Left kidney (tissue), 1 donor: ENCODE measurements at regions not wholly inside any gene's neighbourhood (a gene's known extent, or its start where the extent isn't known, plus 50 kb on each side); places are given as distances from the start of the nearest gene placed in this dataset.
A peak's percentile ranks its signal among the peaks of the same experiment; 100 is the strongest.

Experiments
- DNase-seq: peaks from one replicate; pipeline ENCODE4 v3.0.0-alpha.2; 2013

DNA sequence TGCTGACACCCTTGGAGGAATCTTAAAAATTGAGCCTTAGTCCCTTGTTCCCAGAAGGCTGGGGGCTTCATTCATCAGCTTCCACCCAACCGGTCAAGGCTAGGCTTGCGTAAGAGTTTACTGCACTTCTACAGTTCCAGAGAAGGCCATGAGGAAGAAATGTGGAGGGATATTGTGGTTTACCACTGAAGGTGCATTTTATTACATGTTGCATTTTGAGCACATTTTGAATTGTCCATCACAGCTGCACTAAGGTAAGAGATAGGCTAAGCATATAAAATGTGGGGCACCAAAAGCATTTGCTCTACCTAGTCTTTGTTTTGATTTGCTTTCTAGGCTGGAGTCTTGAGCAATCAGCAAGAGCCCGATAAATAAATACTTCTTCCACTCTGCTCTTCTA, 167.1 kb upstream of the PAPPA start:
- no peak for DNase-seq

DNA sequence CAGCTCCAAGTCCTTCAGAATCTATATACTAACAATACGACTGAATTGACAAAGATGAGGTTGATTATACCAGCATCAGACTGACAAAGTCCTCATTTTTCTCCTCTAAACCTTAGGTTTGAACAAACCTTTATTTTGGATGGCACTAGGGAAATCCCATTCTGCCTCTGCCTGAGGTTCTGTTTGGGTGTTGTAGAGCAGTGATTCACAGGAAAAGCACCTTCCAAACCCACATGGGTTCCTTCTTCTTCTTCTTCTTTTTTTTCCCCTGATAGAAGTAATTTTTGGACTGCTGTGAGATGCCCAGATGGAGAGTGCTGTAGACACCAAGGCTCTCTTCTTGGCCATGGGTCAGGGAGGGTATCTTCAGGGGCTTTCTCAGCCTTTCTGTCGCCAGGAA, 164.9 kb upstream of the PAPPA start:
- no peak for DNase-seq

GRCh38 chr9:115989831-115990230, 163.8 kb upstream of the PAPPA start:
- DNase-seq: no peak

DNA sequence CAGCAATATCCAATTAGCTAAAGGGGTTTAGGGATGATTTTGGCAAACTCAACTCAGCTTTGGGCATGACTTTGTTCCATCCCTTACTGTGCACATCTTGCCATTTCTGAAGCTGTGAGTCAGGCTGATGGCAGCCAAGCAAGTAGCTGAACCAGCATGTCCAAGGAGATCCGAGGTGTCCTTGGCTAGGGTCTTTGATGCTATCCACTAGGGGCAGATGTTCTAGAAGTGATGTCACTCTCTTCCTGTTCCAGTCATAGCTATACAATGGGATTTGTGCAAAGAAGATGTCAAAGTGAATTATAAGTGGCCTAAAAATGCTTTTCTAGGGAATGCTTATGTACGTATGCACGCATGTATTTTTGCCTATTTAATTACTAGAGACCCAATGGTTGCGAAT, 160.8 kb upstream of the PAPPA start:
- no peak for DNase-seq

DNA sequence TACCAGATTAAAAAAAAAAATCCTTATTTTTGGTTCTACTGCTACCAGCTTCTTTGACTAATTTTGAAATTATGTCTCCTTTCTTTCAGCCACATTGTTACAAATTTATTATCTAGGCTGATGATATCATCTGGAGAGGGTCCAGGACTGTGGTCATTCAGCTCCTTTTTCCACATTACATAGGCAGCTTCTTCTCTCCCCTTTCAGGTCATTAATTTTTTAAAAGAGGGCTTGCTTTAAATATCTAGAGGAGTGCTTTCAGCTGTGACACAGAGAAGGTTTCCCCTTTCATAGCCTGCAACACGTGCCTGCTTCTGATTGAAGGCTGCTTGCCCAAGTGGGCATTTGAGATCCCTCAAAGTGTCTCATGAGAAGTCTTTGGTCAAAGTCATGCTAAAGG, 155.7 kb upstream of the PAPPA start:
- no peak for DNase-seq

DNA sequence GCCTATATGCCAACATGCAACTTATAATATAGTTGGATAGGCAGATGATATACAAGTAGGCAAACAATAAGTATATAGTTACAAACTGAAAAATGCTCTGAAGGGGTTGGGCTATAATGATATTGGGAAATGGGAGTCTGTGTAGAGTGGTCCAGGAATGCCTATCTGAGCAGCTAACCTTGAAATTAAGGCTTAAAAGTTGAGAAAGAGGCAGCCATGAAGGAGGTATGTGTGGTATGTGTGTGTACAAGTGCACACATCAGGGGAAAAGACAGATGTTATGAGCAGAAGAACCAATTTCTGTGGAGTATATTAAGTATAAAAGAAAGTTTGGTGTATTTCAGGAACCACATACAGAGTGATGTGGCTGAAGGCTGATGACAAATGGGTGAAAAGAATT, 154.9 kb upstream of the PAPPA start:
- DNase-seq: no peak

- DNase-seq: no peak
These were observed 154.1 kb upstream of the PAPPA start for GRCh38 chr9:115999498-115999897.

DNA sequence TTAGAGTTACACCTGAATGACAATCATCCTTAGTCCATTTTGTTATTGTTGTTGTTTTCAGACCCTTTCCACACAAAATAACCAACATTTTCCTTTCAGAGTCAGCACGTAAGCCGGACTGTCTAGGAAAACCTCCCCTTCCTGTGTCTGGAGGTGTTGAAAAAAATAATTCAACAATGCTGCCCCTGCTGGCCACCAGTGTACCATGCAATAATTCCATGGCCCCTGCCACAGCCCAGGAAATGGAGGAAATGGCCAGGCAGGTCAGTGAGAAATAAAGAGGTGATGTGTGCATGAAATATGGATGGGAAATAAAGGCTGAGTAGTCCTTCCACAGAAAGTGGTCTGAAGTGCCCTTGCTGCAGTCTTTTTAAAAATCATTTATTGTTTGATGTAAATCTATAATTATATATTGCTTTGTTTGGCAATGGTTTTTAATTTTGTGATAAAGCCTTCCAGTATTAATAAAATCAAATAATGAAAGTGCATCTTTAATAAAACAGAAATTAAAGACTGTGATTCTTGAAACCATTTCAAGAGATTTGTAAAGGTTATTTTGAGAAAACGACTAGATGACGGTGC, 152.8 kb upstream of the PAPPA start:
- no peak for DNase-seq

DNA sequence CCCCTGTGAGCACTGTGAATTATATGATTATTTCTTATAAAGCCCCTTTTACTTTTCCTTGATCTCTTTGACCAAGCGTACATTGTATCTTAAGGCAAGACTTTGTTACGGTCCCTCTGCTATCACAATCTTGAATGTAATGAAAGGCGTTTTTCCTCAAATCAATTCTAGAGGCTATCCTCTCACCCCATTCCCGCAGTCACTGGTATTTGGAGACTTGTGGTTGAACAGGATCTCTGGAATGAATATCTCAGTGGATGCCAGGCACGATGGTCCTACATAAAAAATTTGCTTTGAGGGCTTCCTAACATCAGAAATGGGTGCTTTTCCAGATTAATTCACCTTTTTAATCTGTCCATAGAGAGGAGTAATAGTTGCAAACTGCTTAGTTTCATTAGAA, 151.4 kb upstream of the PAPPA start:
- DNase-seq: no peak

DNA sequence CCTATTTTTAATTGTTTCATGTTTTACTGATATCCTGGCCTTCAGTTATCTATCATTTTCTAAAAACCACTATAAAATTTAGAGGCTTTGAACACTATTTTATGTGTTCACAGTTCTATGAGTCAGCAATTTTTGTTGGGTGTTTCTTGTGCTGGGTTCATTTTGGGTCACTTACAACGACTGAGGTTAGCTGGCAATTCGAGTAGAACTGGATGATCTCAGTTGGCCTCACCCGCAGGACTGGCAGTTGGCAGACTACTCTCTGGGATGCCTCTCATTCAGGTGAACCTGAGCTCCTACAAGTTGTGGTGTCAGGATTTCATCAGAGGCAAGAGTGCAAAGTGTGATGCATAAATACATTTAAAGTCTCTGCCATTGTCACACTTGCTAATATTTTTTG, 151.0 kb upstream of the PAPPA start:
- DNase-seq: no peak

DNA sequence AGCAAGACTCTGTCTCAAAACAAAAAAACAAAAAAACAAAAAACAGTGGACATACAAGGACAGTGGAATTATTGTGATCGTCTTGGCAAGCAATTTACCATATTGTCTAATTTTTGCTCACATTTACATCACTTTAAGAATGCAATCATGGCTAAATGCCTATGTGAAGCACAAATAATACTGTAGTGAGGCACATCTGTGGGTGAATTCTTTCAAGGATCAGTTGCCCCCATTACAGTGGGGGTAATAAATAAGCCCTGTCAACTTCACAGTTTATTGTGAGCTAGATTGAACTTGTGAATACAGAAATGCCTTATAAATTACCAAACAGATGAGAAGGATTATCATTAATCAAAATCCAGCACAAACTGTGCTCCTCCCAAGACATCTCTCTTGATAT, 150.2 kb upstream of the PAPPA start:
- no peak for DNase-seq

- DNase-seq: no peak
These were observed 148.4 kb upstream of the PAPPA start for GRCh38 chr9:116005205-116005604.

DNA sequence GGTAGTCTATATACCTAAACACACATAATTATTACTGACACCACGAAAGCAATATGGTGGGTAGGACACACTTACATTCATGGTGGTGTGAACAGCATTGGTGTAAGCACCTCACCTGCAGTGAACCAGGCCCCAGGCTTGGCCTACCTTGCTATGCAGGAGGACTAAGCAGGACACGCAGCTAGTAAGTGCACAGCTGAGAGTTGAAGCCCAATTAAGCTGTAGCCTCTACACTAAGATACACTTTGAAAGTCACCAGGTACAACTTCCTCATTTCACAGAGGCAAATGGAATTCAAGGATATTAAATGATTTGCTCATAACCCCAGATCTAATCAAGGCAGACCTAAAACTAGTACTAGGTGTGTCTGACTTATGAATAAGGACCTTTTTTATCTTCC, 145.8 kb upstream of the PAPPA start:
- no peak for DNase-seq

DNA sequence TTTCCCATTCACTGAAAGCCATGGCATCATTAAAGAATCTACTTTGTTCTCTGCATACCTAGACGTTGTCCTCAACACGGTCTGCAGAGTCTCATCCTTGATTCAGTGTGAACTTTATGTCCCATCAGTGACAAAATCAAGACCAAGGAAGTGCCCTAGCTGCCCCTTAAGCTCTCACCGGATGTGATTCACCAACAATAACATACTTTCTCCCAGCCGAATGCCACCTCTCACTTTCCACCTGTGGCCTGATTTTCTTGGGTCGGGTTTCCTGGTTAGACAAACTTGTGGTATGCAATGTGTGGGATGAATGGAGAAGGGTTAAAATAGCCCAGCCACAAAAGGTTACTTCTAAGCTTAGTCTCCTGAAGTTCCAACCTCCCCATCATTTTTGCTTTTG, 145.3 kb upstream of the PAPPA start:
- no peak for DNase-seq

GRCh38 chr9:116009420-116009819, 144.2 kb upstream of the PAPPA start:
- no peak for DNase-seq

DNA sequence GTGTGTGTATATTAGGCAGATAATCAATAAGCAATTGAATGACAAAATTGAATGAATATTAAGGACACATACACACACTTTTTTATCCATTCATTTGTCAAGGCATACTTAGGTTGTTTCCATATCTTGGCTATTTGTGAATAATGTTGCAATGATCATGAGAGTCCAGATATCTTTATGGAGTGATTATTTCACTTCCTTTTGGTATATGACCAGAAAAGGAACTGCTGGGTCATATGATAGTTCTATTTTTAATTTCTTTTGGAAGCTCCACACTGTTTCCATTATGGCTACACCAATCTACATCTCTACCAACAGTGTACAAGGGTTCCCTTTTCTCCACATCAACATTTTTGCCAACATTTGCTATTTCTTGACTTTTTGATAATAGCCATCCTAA, 137.7 kb upstream of the PAPPA start:
- no peak for DNase-seq

- no peak for DNase-seq
These were observed 133.4 kb upstream of the PAPPA start for GRCh38 chr9:116020146-116020545.

- DNase-seq: no peak
These were observed 132.8 kb upstream of the PAPPA start for GRCh38 chr9:116020801-116021200.

- DNase-seq: no peak
These were observed 126.5 kb upstream of the PAPPA start for GRCh38 chr9:116027096-116027495.

DNA sequence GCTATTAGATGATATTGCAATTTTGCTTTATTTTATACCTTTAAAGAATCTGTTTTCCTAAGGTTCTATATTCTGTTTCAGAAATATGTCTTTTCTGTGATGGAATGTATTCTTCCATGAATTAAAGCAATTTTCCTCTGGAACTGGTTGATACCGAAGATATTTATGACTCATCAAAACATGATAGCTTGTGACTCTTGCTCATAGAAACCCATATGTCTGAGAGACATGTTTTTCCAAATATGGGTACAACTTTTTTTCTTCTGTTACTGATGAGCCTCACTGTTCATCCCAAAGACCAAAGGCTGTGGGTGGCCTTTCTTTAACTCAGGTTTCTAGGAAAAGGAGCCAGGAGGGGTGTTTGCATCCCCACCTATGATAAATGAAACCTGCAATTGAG, 126.1 kb upstream of the PAPPA start:
- no peak for DNase-seq

DNA sequence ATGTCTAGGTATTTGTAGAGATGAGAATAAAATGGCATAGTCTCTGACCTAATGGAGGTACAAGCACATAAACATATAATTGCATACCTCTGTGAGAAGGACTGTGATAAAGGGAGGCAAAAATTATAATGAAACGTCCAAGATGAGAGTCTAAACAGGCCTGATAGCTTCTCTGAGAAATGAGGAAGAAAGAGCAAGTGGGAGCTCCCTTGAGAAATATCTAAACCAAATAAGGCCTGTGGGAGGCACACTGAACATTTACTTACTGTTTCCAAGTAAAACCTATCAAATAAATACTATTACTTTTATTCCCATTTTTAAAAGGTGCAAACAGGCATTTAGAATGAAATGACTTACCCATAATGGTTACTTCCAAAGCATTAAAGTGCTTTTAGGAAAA, 125.6 kb upstream of the PAPPA start:
- DNase-seq: no peak

- no peak for DNase-seq
These were observed 123.1 kb upstream of the PAPPA start for GRCh38 chr9:116030517-116030916.

DNA sequence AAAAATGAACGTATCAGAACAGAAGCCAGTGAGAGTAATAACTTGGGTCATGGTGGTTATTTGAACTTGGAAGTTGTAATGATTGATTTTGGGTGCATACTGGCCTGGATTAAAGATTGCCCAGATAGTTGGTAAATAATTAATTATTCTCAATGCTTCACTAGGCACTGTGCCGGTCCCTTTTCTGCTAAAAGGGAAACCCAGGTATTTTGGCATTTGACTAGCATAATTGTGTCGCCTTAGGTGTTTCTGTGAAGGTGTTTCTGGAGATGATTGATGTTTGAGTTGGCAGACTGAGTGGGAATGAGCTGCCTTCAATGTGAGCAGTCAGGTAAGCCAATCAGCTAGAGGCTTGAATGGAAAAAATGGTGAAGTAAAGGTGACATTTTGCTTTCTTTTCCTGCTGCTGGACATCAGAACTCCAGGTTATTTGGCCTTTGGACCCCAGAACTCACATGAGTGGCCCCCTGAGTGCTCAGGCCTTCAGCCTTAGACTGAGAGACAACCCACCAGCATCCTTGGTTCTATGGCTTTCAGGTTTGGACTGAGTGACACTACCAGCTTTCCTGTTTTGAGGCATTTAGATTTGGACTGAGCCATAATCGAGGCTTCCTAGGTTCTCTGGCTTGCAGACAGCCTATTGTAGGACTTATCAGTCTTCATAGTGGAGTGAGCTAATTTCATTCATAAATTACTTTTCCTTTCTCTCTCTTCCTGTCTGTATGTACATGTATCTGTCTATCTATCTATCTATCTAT, 120.7 kb upstream of the PAPPA start:
- DNase-seq: peak; percentile 8

DNA sequence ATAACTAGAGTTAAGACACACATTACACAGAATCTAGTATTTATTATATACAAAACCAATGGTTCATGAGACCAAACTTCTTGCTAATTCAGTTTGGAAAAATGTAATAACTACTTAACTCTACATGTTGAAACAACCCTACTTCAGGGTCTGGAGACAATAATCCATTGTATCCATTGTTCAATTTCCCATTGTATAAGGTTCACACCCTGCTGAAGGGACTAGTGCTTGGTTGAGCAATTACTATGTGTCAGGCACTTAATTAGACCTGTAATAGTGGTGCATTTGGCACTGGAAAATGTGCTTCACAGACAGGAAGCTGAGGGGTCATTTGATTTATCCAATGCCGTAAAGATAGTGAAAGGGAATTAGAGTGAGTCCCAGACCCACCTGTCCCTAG, 114.3 kb upstream of the PAPPA start:
- DNase-seq: no peak
